Hematopoietic multipotent progenitor cell treated with erythropoietin and hydrocortisone succinate and interleukin-3 and kit ligand, for 4 days (in vitro differentiated cells): ENCODE measurements at regions not wholly inside any gene's neighbourhood (a gene's known extent, or its start where the extent isn't known, plus 50 kb on each side); places are given as distances from the start of the nearest gene placed in this dataset.

Experiments
- DNase-seq: peaks from one replicate; pipeline ENCODE4 v3.0.0-alpha.2; 2015

GRCh38 chr11:79768343-79768742 is 327.5 kb upstream of the TENM4 start:
- no peak for DNase-seq

GRCh38 chr11:79762279-79762921 is 321.6 kb upstream of the TENM4 start:
- DNase-seq = no peak

GRCh38 chr11:79758325-79758724 is 317.5 kb upstream of the TENM4 start:
- DNase-seq = no peak

GRCh38 chr11:79747406-79747805 is 306.6 kb upstream of the TENM4 start:
- no peak for DNase-seq

- DNase-seq = no peak
Observed at GRCh38 chr11:79744941-79745340, 304.1 kb upstream of the TENM4 start.

- no peak for DNase-seq
Observed at GRCh38 chr11:79742176-79742575, 301.3 kb upstream of the TENM4 start.

GRCh38 chr11:79739591-79739990 is 298.8 kb upstream of the TENM4 start:
- no peak for DNase-seq

- DNase-seq = no peak
Observed at GRCh38 chr11:79727221-79727620, 286.4 kb upstream of the TENM4 start.

- DNase-seq = no peak
Observed at GRCh38 chr11:79720115-79720514, 279.3 kb upstream of the TENM4 start.

- peak; percentile 39 for DNase-seq
Observed at GRCh38 chr11:79708319-79708932, 267.6 kb upstream of the TENM4 start.

GRCh38 chr11:79705648-79706047 is 264.8 kb upstream of the TENM4 start:
- no peak for DNase-seq

GRCh38 chr11:79702303-79702702 is 261.5 kb upstream of the TENM4 start:
- no peak for DNase-seq

- no peak for DNase-seq
Observed at GRCh38 chr11:79699246-79699645, 258.4 kb upstream of the TENM4 start.

GRCh38 chr11:79697905-79698304 is 257.1 kb upstream of the TENM4 start:
- no peak for DNase-seq

GRCh38 chr11:79694368-79694767 is 253.5 kb upstream of the TENM4 start:
- DNase-seq = no peak

- DNase-seq = no peak
Observed at GRCh38 chr11:79691445-79691844, 250.6 kb upstream of the TENM4 start.

GRCh38 chr11:79686703-79687419 is 246.0 kb upstream of the TENM4 start:
- no peak for DNase-seq

GRCh38 chr11:79683930-79684329 is 243.1 kb upstream of the TENM4 start:
- DNase-seq = no peak

GRCh38 chr11:79678780-79679452 is 238.1 kb upstream of the TENM4 start:
- DNase-seq = no peak

- no peak for DNase-seq
Observed at GRCh38 chr11:79676396-79676795, 235.6 kb upstream of the TENM4 start.

GRCh38 chr11:79675081-79675480 is 234.3 kb upstream of the TENM4 start:
- DNase-seq = no peak

- DNase-seq = no peak
Observed at GRCh38 chr11:79672786-79673185, 232.0 kb upstream of the TENM4 start.

GRCh38 chr11:79671401-79671800 is 230.6 kb upstream of the TENM4 start:
- DNase-seq = no peak

- DNase-seq = no peak
Observed at GRCh38 chr11:79670882-79671281, 230.1 kb upstream of the TENM4 start.
